NOMO-1 treated with dmso at 0.1 percent for 144 hours (cell line): ENCODE measurements at regions not wholly inside any gene's neighbourhood (a gene's known extent, or its start where the extent isn't known, plus 50 kb on each side); places are given as distances from the start of the nearest gene placed in this dataset.
"Not testable (repeated sequence)": the region's sequence is repeated elsewhere in the genome, so short reads cannot be mapped to it uniquely, and the experiment has no call there.

ENCODE experiments used
- DNase-seq: peaks from one replicate; lab custom pipeline; 2025; ENCODE audit not compliant: unreplicated experiment; lab: John Stamatoyannopoulos, UW

DNA sequence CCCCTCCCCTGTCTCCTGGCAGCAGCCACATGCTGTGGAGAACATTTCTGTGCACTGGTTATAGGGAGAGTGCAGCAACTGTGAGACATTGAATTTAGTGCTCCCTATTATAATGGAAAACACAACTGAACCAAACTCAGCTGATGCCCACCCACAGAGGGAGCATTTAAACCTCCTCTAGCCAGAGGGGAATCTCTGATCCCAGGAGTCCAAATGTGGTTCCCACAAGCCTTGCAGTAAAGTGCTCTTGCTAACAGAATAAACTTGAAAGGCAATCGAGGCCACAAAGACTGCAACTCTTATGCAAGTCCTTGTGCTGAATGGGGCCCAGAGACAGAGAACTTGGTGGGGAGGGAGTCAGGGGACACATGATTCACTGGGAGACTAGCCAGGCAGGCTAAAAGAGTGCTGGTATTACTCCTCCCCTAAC is 638.8 kb upstream of the VRK2 start:
- DNase-seq = no peak

DNA sequence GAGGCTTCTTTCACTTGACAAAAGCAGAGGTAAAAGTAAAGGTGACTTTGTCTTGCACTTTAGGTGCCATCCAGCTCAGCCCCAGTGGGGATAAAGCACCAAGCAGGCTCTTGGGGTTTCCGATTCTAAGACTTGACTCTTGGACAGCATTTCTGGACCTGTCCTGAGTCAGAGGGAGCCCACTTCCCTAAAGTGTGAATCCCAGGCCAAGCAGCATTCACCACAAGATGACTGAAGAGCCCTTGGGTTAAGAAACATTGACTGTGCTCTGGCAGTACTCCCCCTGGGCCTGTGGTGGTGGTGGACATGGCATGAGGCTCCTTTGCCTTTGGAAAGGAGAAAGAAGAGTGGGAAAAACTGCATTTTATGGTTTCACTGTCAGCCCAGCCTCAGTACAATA is 638.0 kb upstream of the VRK2 start:
- DNase-seq = no peak

DNA sequence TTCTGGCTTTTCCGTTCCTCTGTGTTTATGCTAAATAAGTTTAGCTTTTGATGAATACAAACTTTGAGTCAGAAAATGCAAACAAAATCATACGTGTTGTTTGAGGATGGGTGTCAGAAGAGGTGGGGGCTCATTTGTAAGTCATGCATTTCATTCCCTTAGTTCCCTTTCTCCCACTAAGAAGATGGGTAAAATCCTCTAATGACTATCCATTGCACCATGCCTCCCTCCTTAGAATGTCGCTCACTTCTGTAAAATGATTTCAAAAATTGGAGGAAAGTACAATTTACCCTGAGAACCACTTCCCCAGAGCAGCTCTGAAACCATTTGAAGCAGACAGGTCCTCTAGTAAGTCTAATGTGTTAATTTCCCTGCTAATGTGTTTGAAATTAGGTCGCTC is 629.6 kb upstream of the VRK2 start:
- no peak for DNase-seq

DNA sequence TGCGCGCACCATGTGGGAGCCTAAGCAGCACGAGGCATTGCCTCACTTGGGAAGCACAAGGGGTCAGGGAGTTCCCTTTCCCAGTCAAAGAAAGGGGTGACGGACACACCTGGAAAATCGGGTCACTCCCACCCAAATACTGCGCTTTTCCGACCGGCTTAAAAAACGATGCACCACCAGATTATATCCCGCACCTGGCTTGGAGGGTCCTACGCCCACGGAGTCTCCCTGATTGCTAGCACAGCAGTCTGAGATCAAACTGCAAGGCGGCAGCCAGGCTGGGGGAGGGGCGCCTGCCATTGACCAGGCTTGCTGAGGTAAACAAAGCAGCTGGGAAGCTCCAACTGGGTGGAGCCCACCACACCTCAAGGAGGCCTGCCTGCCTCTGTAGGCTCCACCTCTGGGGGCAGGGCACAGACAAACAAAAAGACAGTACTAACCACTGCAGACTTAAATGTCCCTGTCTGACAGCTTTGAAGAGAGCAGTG is 627.7 kb upstream of the VRK2 start:
- not testable (repeated sequence) for DNase-seq

DNA sequence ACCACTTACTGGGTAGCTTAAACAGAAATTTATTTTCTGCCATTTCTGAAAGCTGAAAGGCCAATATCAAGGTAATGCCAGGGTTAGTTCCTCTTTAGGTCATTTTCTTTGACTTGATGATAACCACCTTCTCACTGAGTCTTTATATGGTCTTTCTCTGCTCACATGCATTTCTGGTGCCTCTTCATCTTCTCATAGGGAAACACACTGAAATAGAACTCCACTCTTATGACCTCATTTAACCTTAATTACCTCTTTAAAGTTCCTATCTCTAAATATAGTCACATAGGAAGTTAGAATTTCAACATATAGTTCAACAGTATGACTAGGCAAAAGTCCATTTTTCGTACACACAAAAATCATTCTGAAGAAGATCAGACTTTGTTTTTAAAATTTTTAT is 616.8 kb upstream of the VRK2 start:
- DNase-seq = peak; percentile 70

DNA sequence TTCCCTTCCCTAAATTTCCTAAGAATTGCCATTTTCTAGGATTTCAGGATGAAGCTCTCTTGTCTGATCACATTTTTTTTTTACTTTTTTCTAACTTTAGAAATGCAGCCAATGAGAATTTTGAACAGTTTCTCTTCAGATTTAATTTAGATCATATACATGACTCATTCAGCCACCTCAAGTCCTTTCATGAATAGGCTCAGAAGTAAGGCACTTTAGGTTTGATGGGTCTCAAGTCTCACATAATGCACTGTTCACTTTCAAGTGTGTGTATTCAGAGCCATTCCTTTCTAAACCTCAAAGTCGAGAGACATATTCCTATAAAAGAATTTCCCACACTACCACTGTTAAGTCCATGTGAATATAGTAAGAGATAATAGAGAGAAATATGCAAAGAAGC is 614.1 kb upstream of the VRK2 start:
- DNase-seq = no peak

DNA sequence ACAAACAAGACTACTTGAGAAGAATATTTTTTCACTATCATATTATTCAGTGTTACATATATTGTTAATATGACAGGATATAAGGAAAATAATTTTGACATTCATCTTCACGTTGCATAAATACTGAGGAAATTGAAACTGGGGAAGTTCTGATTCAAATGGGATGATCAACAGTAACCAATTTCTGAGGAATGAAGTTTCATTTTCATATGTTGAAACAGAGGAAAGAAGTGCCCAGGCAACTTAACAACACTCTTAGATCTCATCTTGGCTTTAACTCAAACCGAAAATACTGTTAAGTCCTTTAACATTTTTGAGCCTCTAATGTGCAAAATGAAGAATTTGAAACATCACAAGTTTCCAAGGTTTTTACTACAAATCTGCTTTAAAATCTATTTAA is 612.2 kb upstream of the VRK2 start:
- DNase-seq = no peak

DNA sequence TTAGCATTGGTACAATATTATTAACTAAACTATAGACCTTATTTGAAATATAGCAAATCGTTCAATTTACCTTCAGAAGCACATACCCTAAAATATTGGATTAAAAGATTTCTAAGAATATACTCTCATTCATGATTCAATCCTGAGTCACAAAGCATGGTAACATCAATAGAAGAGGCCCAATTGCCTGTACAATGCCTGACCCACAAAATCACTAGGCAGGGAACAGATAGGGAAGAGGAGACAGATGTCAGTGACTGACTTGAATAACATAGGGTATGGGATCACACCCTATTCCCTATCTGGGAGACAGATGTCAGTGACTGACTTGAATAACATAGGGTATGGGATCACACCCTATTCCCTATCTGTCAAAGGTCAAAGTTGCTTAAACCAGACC is 611.6 kb upstream of the VRK2 start:
- no peak for DNase-seq

DNA sequence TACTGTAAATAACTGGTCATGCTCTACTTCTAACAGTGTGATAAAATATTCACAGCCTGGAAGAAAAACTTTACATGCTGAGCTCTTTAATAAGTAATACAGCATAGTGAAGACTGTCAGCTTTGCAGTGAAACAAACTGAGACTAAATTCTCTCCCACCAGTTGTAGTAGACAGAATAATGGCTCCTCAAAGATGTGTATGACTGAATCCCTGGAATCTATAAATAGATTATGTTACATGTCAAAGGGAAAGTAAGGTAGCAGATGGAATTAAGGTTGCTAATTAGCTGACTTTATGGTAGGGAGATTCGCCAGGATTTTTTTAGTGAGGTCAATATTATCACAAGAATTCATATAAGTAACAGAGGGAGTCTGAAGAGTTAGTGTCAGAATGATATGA is 609.5 kb upstream of the VRK2 start:
- DNase-seq = no peak

DNA sequence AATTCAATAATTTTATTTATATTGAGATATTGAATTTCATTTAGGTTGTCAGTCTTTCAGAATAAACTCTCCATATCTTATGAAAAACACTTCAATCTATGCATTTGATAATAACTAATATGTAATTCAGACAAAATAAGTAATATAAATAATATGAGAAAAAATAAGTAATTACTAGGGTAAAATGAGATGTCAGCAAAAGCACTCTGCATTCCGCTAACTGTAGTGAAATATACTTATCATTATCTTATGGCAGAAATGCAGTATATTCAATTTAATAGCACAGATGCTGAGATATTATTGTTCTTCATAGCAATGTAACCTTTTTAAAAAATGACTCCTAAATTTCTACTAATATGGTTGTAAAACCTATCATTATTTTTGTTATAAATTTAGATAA is 606.2 kb upstream of the VRK2 start:
- no peak for DNase-seq

DNA sequence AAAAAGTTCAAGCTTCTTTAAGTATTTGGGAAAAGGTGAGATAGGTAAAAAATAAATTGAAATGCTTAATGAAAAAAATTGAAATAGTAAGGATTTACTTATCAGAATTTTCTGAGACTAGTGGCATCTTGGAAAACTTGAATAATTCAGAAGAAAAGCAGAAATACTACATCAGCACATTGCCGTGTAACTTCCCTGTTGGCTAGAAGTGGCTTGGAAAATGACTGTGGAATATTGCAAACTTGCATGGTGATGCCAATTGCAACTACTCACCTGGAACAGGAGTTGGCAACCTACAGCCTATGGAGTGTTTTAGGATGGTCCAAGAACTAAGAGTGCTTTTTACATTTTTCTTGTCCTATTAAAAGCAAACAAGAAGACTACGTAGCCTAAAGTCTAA is 603.5 kb upstream of the VRK2 start:
- DNase-seq = no peak

DNA sequence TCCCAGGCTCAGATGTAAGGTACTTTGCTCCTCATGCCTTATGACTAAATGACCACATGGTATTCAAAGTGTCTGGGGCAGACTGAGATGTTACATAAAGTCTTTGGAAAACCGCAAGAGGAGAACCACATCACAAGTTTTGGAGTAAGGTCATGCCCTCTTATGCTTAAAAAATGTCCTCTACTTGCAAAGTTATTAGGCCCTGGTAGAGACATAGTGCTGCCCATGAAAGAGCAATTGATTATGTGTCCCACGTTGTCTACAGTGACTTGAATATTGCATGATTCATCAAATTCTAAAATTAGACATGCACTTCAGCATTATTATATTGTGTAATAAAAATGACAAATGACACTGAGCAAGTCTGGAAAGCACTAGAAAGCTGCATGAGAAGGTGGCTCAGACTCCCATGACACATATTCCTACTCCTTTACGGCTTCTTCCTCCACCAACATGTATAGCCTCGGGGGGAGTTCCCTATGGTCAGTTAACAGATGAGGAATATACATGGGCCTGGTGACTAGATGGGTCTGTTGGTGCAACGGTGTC is 602.6 kb upstream of the VRK2 start:
- DNase-seq = peak; percentile 40

DNA sequence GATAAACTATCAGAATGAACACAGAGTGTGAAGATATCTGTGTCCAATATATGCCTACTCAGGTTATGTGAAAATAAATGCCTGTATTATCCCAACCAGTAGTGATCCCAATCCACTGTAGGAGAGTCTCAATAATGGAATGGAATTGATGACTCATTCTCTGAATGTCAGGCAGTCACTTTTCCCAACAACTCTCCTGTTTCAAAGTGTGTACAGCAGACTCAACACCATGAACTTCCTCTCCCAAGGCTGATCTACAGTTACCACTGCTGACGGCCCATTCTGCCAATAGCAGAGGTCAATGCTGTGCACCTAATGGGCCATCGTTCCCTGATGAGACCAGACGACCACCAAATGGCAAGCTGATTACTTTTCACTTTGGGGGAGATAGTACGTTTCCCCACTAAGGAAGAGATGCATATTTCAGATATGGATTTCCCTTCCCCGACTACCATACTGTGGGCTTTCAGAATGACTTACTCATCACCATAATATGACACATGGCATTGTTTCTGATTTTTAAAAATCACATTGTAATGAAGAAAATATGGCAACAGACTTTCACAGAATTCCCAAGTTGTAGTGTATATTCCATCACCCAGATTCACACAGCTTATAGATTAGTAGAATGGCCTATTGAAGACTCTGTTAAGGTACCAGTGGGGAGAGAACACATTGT is 601.7 kb upstream of the VRK2 start:
- DNase-seq = no peak

DNA sequence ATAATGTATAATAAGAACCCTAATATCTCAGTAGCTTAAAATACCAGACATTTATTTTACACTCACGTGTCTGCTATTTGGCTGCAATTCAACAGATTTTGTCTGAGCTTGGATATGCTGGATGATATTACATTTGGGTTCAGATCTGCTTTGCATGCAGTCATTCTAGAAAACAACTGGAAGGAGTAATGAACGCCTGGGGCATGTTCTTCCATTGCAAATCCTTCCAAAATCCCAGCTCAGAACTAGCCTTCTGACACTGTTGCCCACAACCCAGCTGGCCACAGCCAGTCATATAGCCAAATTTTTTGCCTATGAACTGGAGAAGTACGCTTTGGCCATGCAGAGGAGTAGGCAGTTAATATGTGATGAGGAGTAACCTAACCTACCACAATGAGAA is 597.8 kb upstream of the VRK2 start:
- no peak for DNase-seq

DNA sequence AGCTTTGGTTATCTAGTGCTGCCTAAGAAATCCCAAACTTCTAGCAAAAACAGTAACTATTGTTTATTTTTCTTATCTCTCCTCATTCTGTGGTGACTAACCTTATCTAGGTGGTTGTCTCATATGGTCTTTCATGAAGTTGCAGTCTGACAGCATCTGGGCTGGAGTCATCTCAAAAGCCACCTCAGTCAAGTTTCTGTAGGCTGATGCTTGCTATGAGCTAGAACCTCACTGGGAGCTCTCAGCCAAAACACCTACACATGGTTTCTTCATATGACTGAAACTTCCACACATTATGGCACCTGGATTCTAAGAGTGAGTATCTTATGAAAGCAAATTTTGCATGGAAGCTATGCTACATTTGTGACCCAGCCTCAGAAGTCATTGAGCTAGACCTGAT is 596.4 kb upstream of the VRK2 start:
- no peak for DNase-seq

DNA sequence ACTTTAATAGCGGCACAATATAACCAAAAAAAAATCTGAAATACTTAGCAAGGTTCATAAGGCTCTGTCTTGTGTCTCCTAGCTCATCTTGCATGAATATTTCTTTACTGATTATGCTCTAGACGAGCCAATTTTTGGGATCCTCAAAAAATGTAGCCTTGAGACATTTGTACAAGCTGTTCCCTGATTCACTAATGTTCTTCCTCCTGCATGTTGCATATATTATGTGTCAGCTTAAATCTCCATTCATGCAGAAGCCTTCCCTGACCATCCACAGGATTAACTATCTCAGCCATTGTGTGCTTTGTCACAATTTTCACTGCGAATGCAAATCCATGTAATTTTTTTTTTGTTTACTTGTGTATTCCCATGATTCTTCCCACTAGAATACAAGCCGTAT is 594.0 kb upstream of the VRK2 start:
- no peak for DNase-seq

DNA sequence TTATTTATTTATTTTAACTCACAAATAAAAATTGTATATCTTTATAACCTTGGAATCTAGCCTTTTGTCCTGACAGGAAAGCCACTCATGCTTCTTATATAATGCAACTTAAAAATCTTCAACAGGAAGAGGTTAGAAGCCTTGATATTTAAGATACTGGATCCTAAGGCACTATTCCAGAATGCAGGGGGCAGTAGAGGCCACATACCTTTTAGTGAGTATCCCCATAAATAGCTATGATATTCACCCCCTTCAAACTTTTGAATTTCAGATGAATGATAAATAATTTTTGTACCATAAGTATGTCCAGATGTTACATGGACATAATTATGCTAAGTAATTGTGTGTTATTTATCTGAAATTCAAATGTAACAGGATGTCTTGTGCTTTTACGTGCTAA is 592.7 kb upstream of the VRK2 start:
- DNase-seq = no peak

DNA sequence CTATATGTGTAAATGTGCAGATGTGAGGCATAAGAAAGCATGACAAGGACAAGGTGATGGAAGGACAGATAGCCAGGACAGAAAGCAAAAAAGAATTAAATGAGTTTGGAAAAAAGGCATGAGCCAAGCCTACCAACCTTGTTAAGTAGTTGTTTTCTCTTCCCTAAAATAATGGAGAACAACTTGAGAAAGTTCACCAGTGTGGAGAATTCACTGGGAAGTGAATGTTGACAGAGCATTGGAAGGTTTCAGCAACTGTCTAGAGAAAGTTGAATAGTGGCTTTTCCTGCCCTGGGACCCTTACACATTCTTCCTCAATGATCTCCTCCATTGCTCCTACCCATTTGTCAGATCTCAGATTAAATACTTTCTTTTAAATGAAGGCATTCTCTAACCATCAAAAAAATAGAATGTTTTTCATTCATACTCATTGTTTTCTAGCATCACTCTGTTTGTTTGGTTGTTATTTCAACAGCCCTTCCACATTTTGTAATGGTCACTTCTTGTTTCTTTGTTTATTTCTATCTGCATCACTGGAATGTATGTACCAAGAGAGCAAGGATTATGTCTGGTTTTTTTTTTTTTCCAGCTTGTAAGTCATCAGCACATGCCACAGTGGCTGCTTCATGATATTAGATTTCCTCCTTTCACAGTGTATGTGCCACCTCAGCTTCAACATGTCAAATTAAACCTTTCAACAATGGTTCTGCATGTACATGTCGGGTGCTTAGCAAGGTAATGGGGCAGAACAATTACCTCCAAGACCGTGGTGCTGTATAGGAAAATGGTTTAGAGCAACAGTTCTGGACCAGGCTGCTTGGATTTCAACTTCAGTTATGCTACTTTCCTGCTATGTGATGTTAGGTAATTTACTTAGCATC is 586.0 kb upstream of the VRK2 start:
- no peak for DNase-seq

DNA sequence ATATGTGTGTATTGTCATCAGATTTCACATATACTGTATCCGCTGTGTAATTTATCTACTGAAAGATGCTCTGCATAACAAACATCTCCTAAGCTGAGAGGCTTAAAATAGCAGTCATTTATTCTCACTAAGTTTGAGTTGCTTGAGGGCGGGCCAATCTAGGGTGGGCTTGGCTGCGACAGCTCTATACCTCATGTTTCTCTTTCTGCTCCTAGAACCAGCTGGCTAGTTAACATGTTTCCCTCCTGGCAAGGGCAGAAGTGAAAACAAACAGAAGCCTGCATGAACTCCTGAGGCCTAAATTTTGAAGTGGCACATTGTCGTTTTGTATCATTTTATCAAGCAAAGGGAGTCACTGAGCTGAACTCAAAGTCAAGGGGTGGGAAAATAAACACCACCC is 585.0 kb upstream of the VRK2 start:
- DNase-seq = no peak

DNA sequence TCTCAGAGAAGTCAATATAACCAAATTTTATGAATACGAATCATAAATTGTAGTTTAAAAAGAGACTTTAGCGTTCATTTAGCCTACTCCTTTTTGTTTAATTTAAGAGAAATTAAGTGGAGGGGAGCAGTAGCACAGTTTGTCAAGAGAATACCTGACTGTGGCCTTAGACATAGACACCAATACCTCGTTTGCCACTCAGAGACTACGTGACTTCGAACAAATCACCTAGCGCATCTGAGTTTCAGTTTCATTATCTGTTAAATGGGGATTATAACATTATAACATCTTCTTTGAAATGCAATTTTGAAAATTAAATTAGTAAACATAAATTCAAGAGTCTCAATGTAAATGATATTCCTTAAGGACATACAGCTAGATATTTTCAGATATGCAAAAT is 581.5 kb upstream of the VRK2 start:
- no peak for DNase-seq

DNA sequence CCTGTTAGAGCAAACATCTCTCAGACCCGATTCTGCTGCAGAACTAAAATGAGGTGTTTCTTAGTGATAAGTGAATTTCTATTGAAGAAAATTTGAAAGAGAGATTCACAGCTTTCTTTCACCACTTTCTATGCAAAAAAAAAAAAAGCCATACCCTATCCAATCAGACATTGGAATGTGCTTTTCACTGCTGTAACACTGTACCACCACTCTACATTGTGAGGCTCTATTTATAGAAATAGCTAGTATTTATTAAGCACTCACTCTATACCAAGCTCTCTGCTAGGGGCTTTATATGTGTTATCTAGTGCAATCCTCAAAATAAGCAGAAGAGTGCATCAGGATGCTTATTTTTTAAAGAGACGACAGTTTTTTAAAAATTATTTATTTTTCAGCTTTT is 580.6 kb upstream of the VRK2 start:
- no peak for DNase-seq

DNA sequence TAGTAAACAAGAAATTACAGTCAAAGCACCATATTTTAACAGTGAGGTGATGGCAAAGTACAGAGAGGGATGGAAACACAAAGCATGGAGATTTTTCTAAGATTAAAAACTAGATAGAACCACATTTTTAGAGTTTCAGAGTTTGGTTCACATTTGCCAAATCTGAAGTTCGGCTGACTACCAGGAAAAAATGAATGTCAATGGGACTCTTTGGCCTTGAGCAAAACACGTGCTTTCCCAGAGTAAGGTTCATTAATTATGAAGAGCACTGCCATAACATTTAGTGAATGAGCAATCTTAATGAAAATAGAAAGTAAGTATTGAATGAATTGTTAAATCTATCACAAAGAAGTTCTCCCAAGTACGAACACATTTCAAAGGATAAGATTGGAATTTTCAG is 571.2 kb upstream of the VRK2 start:
- DNase-seq = no peak
